A549 (cell line): ENCODE measurements at regions not wholly inside any gene's neighbourhood (a gene's known extent, or its start where the extent isn't known, plus 50 kb on each side); places are given as distances from the start of the nearest gene placed in this dataset.

Source experiments
- ATAC-seq, 2 experiments: fragments of 200-7000 bp in 1 of 2; fragments of >200 bp in 1 of 2; cut with Nextera tagmentation in 1 of 2; cut with Tn5 transposase in 1 of 2; 3 replicates each; pipeline versions ENCODE4 v1.8.0 to v1.9.1; 2018 to 2020; ENCODE audit warnings: mild to moderate bottlenecking in 1 of 2, moderate library complexity in 1 of 2
- CTCF ChIA-PET: fragments of 300-600 bp; sonication (Branson Sonifier 250); formaldehyde crosslinking; extraction: SDS; loops from one replicate; lab custom pipeline; 2021; ENCODE audit warnings: antibody characterized with exemption, inconsistent platforms; lab: Yijun Ruan, JAX
- POLR2A ChIA-PET: fragments of 350-600 bp; formaldehyde crosslinking; extraction: SDS; loops from one replicate; lab custom pipeline; 2021; ENCODE audit warnings: antibody characterized with exemption, inconsistent platforms; lab: Yijun Ruan, JAX
- DNase-seq, 2 experiments: peaks; one replicate each; pipeline versions ENCODE4 v3.0.0 to v3.0.0-alpha.2; 2011 to 2016; ENCODE audit warnings: low read depth in 1 of 2, low spot score in 1 of 2
- FAIRE-seq: peaks from 2 replicates; lab custom pipeline; 2011; peaks lifted over from hg19 to GRCh38; lab: Jason Lieb, UNC
- H3K27ac ChIP-seq, 2 experiments: fragments of >200 bp; sonication (Bioruptor Twin); formaldehyde crosslinking; 3 replicates each; pipeline ENCODE4 v1.5.1; 2016 to 2017
- H3K4me1 ChIP-seq: fragments of >200 bp; sonication (Bioruptor Twin); formaldehyde crosslinking; 3 replicates; pipeline ENCODE4 v1.6.1; 2016
- H3K4me2 ChIP-seq: fragments of >200 bp; sonication (Bioruptor Twin); formaldehyde crosslinking; 3 replicates; pipeline ENCODE4 v1.6.1; 2016
- H3K4me3 ChIP-seq: fragments of >200 bp; sonication (Bioruptor Twin); formaldehyde crosslinking; 3 replicates; pipeline ENCODE4 v1.5.1; 2016
- H3K9me3 ChIP-seq: fragments of >200 bp; sonication (Bioruptor Twin); formaldehyde crosslinking; 3 replicates; pipeline ENCODE4 v1.6.1; 2016
- CBX2 ChIP-seq: fragments of 200-600 bp; sonication (generic); IDR thresholded peaks from 2 replicates; pipeline ENCODE4 v1.6.1; 2016; ENCODE audit warnings: low read depth, mild to moderate bottlenecking, borderline replicate concordance
- CEBPB ChIP-seq, 2 experiments: fragments of >200 bp in 1 of 2; sonication (Bioruptor Twin) in 1 of 2; formaldehyde crosslinking in 1 of 2; IDR thresholded peaks; 2 replicates each; pipeline ENCODE4 v1.6.1; 2012 to 2016
- CHD4 ChIP-seq: fragments of 200-600 bp; sonication (generic); IDR thresholded peaks from 2 replicates; pipeline ENCODE4 v1.6.1; 2016; ENCODE audit warnings: antibody characterized with exemption, mild to moderate bottlenecking, borderline replicate concordance
- EP300 ChIP-seq, 2 experiments: fragments of >200 bp; sonication (Bioruptor Twin); formaldehyde crosslinking; IDR thresholded peaks; 2 replicates in 1 of 2; 3 replicates in 1 of 2; pipeline ENCODE4 v1.6.1; 2016 to 2017
- FOSB ChIP-seq: fragments of 250-450 bp; sonication (Bioruptor Pico); IDR thresholded peaks from 2 replicates; pipeline ENCODE4 v1.5.0; 2020; ENCODE audit warnings: mild to moderate bottlenecking, moderate library complexity
- GATA3 ChIP-seq: IDR thresholded peaks from 2 replicates; pipeline ENCODE4 v1.6.1; 2012; ENCODE audit warnings: borderline replicate concordance
- HOXA7 ChIP-seq: fragments of 250-450 bp; sonication (Bioruptor Pico); IDR thresholded peaks from 2 replicates; pipeline ENCODE4 v1.5.0; 2020; ENCODE audit warnings: mild to moderate bottlenecking, moderate library complexity
- HOXB13 ChIP-seq: fragments of 250-450 bp; sonication (Bioruptor Pico); IDR thresholded peaks from 2 replicates; pipeline ENCODE4 v1.5.0; 2020; ENCODE audit warnings: low read depth, mild to moderate bottlenecking, moderate library complexity
- HOXB5 ChIP-seq: fragments of 250-450 bp; sonication (Bioruptor Pico); IDR thresholded peaks from 2 replicates; pipeline ENCODE4 v1.5.0; 2020; ENCODE audit warnings: mild to moderate bottlenecking, moderate library complexity
- JUNB ChIP-seq: fragments of >200 bp; sonication (Bioruptor Twin); formaldehyde crosslinking; IDR thresholded peaks from 2 replicates; pipeline ENCODE4 v1.6.1; 2016
- KDM1A ChIP-seq: fragments of 200-600 bp; sonication (generic); IDR thresholded peaks from 2 replicates; pipeline ENCODE4 v1.6.1; 2016; ENCODE audit warnings: low read depth, mild to moderate bottlenecking
- MAFK ChIP-seq: fragments of 450-650 bp; IDR thresholded peaks from 2 replicates; pipeline ENCODE4 v1.6.1; 2014; ENCODE audit not compliant: partially characterized antibody
- MAZ ChIP-seq: fragments of 150-350 bp; IDR thresholded peaks from 2 replicates; pipeline ENCODE4 v1.6.1; 2014; ENCODE audit warnings: antibody characterized with exemption, low read depth, low read length, borderline replicate concordance
- PHF8 ChIP-seq: fragments of 200-600 bp; sonication (generic); IDR thresholded peaks from 2 replicates; pipeline ENCODE4 v1.6.1; 2016; ENCODE audit warnings: low read depth, mild to moderate bottlenecking, antibody characterized with exemption, moderate library complexity, borderline replicate concordance
- POLR2A ChIP-seq: IDR thresholded peaks from 2 replicates; pipeline ENCODE4 v1.6.1; 2012; ENCODE audit warnings: mild to moderate bottlenecking, low read length
- POLR2AphosphoS2 ChIP-seq: conservative IDR thresholded peaks from 2 replicates; pipeline ENCODE4 v1.6.1; 2012; ENCODE audit warnings: low read length, improper control_type of control experiment, inconsistent platforms
- RFX5 ChIP-seq: fragments of 450-650 bp; IDR thresholded peaks from 2 replicates; pipeline ENCODE4 v1.7.1; 2014; ENCODE audit warnings: antibody characterized with exemption, mild to moderate bottlenecking, moderate library complexity
- RNF2 ChIP-seq: fragments of 200-600 bp; sonication (generic); IDR thresholded peaks from 2 replicates; pipeline ENCODE4 v1.6.1; 2016; ENCODE audit warnings: low read depth, mild to moderate bottlenecking, antibody characterized with exemption, moderate library complexity, borderline replicate concordance
- WGBS: methylation state at CpG from one replicate; pipeline ENCODE4 v1.1.6; 2017; ENCODE audit errors: missing lambda C conversion rate; 5-methylcytosine and 5-hydroxymethylcytosine counted together
- TF ChIP-seq, protein P1 (sequence below): IDR thresholded peaks from 2 replicates; pipeline ENCODE4 v1.6.1; 2012; ENCODE audit warnings: low read depth, borderline replicate concordance
- TF ChIP-seq, protein P2 (sequence below): fragments of >200 bp; sonication (Bioruptor Twin); formaldehyde crosslinking; IDR thresholded peaks from 3 replicates; pipeline ENCODE4 v1.5.1; 2016

DNA sequence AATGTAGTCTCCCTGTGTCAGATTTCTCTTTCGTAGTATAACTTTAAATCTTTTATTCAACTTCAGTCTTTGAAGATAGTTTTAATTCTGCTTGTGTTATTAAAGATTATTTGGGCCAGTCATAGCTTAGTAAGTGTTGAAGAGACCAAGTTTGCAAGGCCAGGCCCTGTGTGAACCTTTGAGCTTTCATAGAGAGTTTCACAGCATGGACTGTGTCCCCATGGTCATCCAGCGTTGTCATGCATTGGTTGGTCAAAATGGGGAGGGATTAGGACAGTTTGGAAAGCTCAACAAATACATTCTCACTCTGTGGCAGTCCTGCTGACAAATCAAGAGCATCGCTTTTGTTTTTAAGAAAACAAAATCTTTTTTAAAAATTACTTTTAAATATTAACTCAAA is 74.6 kb upstream of the FAM83B start:
- 24% methylated on average over 3 of the region's 3 CpGs for WGBS
- Histone ChIP-seq H3K4me3 (no peak overlapping the region), H3K27ac (no peak overlapping the region), H3K4me2 (no peak overlapping the region), H3K4me1 (no peaks in the 10 kb centered on the region), H3K9me3 (no peaks in the 10 kb centered on the region)
- ChIA-PET CTCF (no interaction called here), POLR2A (interaction anchor here (0.5 kb wide), 1 partner anchor 454 kb away, joined by 5 read pairs; no protein-coding TSS in a partner anchor)
- TF ChIP-seq RNF2 (no peak), CBX2 (no peak), CHD4 (no peak), JUNB (no peak), HOXB13 (CRISPR knock-in tag) (no peak)
- TF ChIP-seq, protein P1, sequence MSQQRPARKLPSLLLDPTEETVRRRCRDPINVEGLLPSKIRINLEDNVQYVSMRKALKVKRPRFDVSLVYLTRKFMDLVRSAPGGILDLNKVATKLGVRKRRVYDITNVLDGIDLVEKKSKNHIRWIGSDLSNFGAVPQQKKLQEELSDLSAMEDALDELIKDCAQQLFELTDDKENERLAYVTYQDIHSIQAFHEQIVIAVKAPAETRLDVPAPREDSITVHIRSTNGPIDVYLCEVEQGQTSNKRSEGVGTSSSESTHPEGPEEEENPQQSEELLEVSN: no peak
- no peak for FAIRE-seq
- no peak for ATAC-seq
- no peak for DNase-seq

DNA sequence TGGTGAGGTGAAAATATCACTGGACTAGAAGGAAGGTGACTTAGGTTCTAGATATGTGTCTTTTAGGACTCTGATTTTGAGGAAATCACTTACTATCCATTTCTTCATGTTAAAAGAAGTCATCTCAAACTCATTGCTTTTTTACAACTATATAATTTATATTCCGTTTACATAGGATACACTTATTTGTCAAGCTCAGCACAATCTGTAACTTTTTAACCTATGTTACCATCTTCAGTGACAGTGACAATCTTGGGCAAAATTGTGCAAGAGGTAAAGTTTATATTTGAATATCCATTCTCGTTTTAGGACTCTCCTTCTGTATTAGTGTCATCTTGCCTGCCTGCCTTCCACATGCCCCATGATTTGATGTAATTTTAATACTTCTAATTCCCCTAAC is 74.0 kb upstream of the FAM83B start:
- CTCF ChIA-PET: interaction anchor here (0.9 kb wide), 1 partner anchor 15 kb away, joined by 3 read pairs; no protein-coding TSS in a partner anchor
- Histone ChIP-seq H3K4me3 (no peak overlapping the region), H3K27ac (no peak overlapping the region)
- FAIRE-seq: no peak
- TF ChIP-seq KDM1A (no peak), POLR2AphosphoS2 (no peak), GATA3 (no peak), MAFK (peak; percentile 26)
- TF ChIP-seq, all 56 proteins: peak for 1
- POLR2A ChIA-PET: interaction anchor here (0.5 kb wide), 1 partner anchor 454 kb away, joined by 5 read pairs; no protein-coding TSS in a partner anchor
- no peak overlapping the region for H3K4me2 ChIP-seq
- WGBS: 26% methylated on average over 2 of the region's 2 CpGs
- DNase-seq: no peak
- H3K9me3 ChIP-seq: no peaks in the 10 kb centered on the region
- no peaks in the 10 kb centered on the region for H3K4me1 ChIP-seq
- ATAC-seq: no peak

DNA sequence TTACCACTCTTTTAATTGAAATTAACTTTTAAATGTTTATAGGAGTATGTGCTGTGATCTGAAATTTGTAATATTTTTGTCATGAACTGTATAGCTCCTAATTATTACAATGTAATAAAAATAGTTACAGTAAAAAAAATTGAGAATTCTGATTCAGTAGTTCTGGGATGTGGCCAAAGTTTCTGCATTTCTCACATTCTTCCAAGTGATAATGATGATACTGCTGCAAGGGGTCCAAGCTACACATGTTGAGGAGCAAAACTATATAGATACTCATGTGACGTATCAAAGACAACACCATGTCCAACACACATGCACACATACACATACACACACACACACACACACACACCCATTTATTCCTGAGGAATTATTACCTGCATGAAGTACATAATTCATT is 71.0 kb upstream of the FAM83B start:
- CTCF ChIA-PET: no interaction called here
- DNase-seq (no peak), ATAC-seq (no peak), FAIRE-seq (no peak)
- Histone ChIP-seq H3K9me3 (no peaks in the 10 kb centered on the region), H3K4me3 (no peak overlapping the region), H3K27ac (no peak overlapping the region), H3K4me1 (no peaks in the 10 kb centered on the region), H3K4me2 (no peak overlapping the region)
- POLR2A ChIA-PET: no interaction called here
- TF ChIP-seq, protein P2, sequence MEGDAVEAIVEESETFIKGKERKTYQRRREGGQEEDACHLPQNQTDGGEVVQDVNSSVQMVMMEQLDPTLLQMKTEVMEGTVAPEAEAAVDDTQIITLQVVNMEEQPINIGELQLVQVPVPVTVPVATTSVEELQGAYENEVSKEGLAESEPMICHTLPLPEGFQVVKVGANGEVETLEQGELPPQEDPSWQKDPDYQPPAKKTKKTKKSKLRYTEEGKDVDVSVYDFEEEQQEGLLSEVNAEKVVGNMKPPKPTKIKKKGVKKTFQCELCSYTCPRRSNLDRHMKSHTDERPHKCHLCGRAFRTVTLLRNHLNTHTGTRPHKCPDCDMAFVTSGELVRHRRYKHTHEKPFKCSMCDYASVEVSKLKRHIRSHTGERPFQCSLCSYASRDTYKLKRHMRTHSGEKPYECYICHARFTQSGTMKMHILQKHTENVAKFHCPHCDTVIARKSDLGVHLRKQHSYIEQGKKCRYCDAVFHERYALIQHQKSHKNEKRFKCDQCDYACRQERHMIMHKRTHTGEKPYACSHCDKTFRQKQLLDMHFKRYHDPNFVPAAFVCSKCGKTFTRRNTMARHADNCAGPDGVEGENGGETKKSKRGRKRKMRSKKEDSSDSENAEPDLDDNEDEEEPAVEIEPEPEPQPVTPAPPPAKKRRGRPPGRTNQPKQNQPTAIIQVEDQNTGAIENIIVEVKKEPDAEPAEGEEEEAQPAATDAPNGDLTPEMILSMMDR: no peak
- TF ChIP-seq HOXA7 (CRISPR knock-in tag) (no peak), GATA3 (no peak), PHF8 (no peak), FOSB (no peak)
- 76% methylated on average over 1 of the region's 1 CpG for WGBS

DNA sequence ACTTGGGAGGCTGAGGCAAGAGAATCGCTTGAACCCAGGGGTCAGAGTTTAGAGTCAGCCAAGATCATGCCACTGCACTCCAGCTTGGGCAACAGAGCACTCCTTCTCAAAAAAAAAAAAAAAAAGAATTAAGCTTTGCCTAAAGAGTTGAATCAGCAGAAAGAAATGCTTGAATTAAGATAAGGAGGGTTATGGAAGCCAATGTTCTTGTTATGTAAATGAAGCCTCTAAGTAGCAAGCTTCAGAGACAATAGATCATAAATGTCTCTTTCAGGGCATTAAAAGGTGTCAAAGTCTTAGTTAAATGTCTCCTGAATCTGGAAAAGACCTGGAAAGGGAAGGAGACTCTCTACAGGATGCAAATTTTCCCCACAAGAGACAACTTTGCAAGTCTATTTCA is 69.7 kb upstream of the FAM83B start:
- Histone ChIP-seq H3K4me2 (no peak overlapping the region), H3K4me1 (no peaks in the 10 kb centered on the region), H3K4me3 (no peak overlapping the region)
- FAIRE-seq (no peak), ATAC-seq (no peak)
- POLR2A ChIA-PET: no interaction called here
- WGBS: 6% methylated on average over 1 of the region's 1 CpG
- no peak for TF ChIP-seq MAZ
- no peak for TF ChIP-seq CEBPB (IDR thresholded peaks at IDR 0.05)
- no peak for TF ChIP-seq HOXA7 (CRISPR knock-in tag)
- no peak for TF ChIP-seq HOXB5 (CRISPR knock-in tag)
- TF ChIP-seq RFX5: no peak
- TF ChIP-seq POLR2A: no peak
- TF ChIP-seq EP300 (IDR thresholded peaks at IDR 0.05): no peak
- TF ChIP-seq CHD4: no peak
- TF ChIP-seq, all 56 proteins: peak for 0
- CTCF ChIA-PET: no interaction called here
- H3K9me3 ChIP-seq: no peaks in the 10 kb centered on the region
- no peak overlapping the region for H3K27ac ChIP-seq
- DNase-seq: no peak
